A673 (cell line): ENCODE measurements at regions not wholly inside any gene's neighbourhood (a gene's known extent, or its start where the extent isn't known, plus 50 kb on each side); places are given as distances from the start of the nearest gene placed in this dataset.

Experiments
- CTCF ChIP-seq: fragments of 300-800, 200-600 bp; sonication (generic); conservative IDR thresholded peaks from 2 replicates; pipeline ENCODE4 v1.5.1; 2017; ENCODE audit warnings: low read depth, mild to moderate bottlenecking, antibody characterized with exemption, low read length, moderate library complexity, mixed read lengths
- EZH2 ChIP-seq: fragments of 200-600 bp; sonication (generic); IDR thresholded peaks from 2 replicates; pipeline ENCODE4 v1.6.1; 2017; ENCODE audit warnings: borderline replicate concordance, low read depth, mild to moderate bottlenecking, mixed read lengths, antibody characterized with exemption, low read length; ENCODE audit not compliant: poor library complexity, severe bottlenecking

- TF ChIP-seq CTCF (no peak), EZH2 (no peak)
Measured at GRCh38 chr13:82374719-82375118, 1507.6 kb downstream of the SLITRK1 start.
